OCI-LY7 (cell line): ENCODE measurements at regions not wholly inside any gene's neighbourhood (a gene's known extent, or its start where the extent isn't known, plus 50 kb on each side); places are given as distances from the start of the nearest gene placed in this dataset.

ENCODE experiments used
- BruUV-seq: library from RNA; stranded (reverse); fragments of 400-500 nt; replicated peaks from 2 replicates; lab custom pipeline; 2021; lab: Mats Ljungman, UMichigan
- CTCF ChIA-PET: fragments of 300-600 bp; sonication (Branson Sonifier 250); formaldehyde crosslinking; loops from one replicate; lab custom pipeline; 2022; ENCODE audit warnings: antibody characterized with exemption; ENCODE audit not compliant: unreplicated experiment; lab: Charles Lee
- POLR2A ChIA-PET: fragments of 300-600 bp; sonication (Branson Sonifier 250); formaldehyde crosslinking; loops from one replicate; lab custom pipeline; 2022; ENCODE audit warnings: antibody characterized with exemption; lab: Charles Lee
- DNase-seq: peaks from one replicate; pipeline ENCODE4 v3.0.0-alpha.2; 2015; ENCODE audit warnings: low spot score
- H2AFZ ChIP-seq: fragments of 200-600 bp; sonication (generic), shearing (Covaris generic); 2 replicates; pipeline ENCODE4 v1.6.1; 2014; ENCODE audit warnings: mild to moderate bottlenecking, antibody characterized with exemption, low read length, moderate library complexity
- H3K27ac ChIP-seq: fragments of 200-600 bp; sonication (generic); 2 replicates; pipeline ENCODE4 v1.5.1; 2014; ENCODE audit warnings: mixed run types, low read depth, mild to moderate bottlenecking, moderate library complexity, low read length, inconsistent platforms; ENCODE audit not compliant: poor library complexity, severe bottlenecking
- H3K36me3 ChIP-seq: fragments of 200-600 bp; sonication (generic); 2 replicates; pipeline ENCODE4 v1.6.1; 2014; ENCODE audit warnings: mild to moderate bottlenecking, antibody characterized with exemption, low read length, moderate library complexity, mixed read lengths; ENCODE audit not compliant: insufficient read depth
- H3K4me1 ChIP-seq: fragments of 200-600 bp; sonication (generic); 2 replicates; pipeline ENCODE4 v1.5.1; 2014; ENCODE audit warnings: mild to moderate bottlenecking, low read length; ENCODE audit not compliant: insufficient read depth, poor library complexity, severe bottlenecking
- H3K4me2 ChIP-seq: fragments of 200-600 bp; sonication (generic); 2 replicates; pipeline ENCODE4 v1.6.1; 2014; ENCODE audit warnings: mild to moderate bottlenecking, low read length
- H3K4me3 ChIP-seq: fragments of 200-600 bp; sonication (generic); 2 replicates; pipeline ENCODE4 v1.5.1; 2014; ENCODE audit warnings: mild to moderate bottlenecking, low read depth, low read length; ENCODE audit not compliant: poor library complexity, severe bottlenecking
- H3K79me2 ChIP-seq: fragments of 200-600 bp; sonication (generic); 2 replicates; pipeline ENCODE4 v1.6.1; 2016; ENCODE audit warnings: low read depth, mild to moderate bottlenecking, low read length, moderate library complexity, mixed read lengths; ENCODE audit not compliant: insufficient read depth
- H3K9me2 ChIP-seq: fragments of 200-600 bp; sonication (generic); 2 replicates; pipeline ENCODE4 v1.6.1; 2016; ENCODE audit warnings: mild to moderate bottlenecking, low read length, mixed read lengths; ENCODE audit not compliant: insufficient read depth
- H3K9me3 ChIP-seq: fragments of 200-600 bp; sonication (generic); 2 replicates; pipeline ENCODE4 v1.6.1; 2014; ENCODE audit warnings: mild to moderate bottlenecking, mixed run types, low read length, mixed read lengths
- H4K20me1 ChIP-seq: fragments of 200-600 bp; sonication (generic); 2 replicates; pipeline ENCODE4 v1.6.1; 2014; ENCODE audit warnings: mild to moderate bottlenecking, antibody characterized with exemption, low read length, moderate library complexity, mixed read lengths; ENCODE audit not compliant: insufficient read depth
- CTCF ChIP-seq: fragments of 200-600 bp; sonication (generic); conservative IDR thresholded peaks from 2 replicates; pipeline ENCODE4 v1.5.1; 2014; ENCODE audit warnings: mild to moderate bottlenecking, antibody characterized with exemption, low read length, moderate library complexity, mixed read lengths
- EZH2phosphoT487 ChIP-seq: fragments of 200-600 bp; sonication (generic); IDR thresholded peaks from 2 replicates; pipeline ENCODE4 v1.6.1; 2018; ENCODE audit warnings: low read depth, borderline replicate concordance, mild to moderate bottlenecking, mixed run types, antibody characterized with exemption, low read length, moderate library complexity, mixed read lengths
- intact Hi-C: fragments of 100-400 bp; cut with micrococcal nuclease; formaldehyde crosslinking; loops from one replicate; pipeline ENCODE4 v1.10.0; 2022; ENCODE audit not compliant: unreplicated experiment

GRCh38 chr7:86929293-86930109 is 130.0 kb downstream of the ELAPOR2 start:
- H2AFZ ChIP-seq, result peak overlapping the region; percentile 89
- CTCF ChIA-PET, result no interaction called here
- intact Hi-C loops, result no loop called here

GRCh38 chr7:86928308-86928707 is 131.1 kb downstream of the ELAPOR2 start:
- H3K79me2 ChIP-seq, result no peaks in the 10 kb centered on the region
- no TSS peak for BruUV-seq
- no peak overlapping the region for H2AFZ ChIP-seq
- H3K4me2 ChIP-seq, result no peak overlapping the region
- no peak for DNase-seq
- no peak for TF ChIP-seq EZH2phosphoT487
- no peak for TF ChIP-seq CTCF
- intact Hi-C loops, result no loop called here
- no peak overlapping the region for H3K27ac ChIP-seq
- no peak overlapping the region for H3K4me3 ChIP-seq
- CTCF ChIA-PET, result interaction anchor here (1.6 kb wide), 1 partner anchor 220 kb away, joined by 6 read pairs; no protein-coding TSS in a partner anchor
- no peaks in the 10 kb centered on the region for H3K36me3 ChIP-seq
- H3K9me2 ChIP-seq, result no peaks in the 10 kb centered on the region
- H3K4me1 ChIP-seq, result peaks cover 9% of the 10 kb centered on the region
- H3K9me3 ChIP-seq, result no peaks in the 10 kb centered on the region
- POLR2A ChIA-PET, result interaction anchor here (0.8 to 1.9 kb wide), 5 partner anchors 9 to 225 kb away, joined by 3 to 10 read pairs (median 4); partner anchors contain the start of gene DMTF1
- no peaks in the 10 kb centered on the region for H4K20me1 ChIP-seq

More at GRCh38 chr7:86929293-86930109, 130.0 kb downstream of the ELAPOR2 start:
- POLR2A ChIA-PET, result no interaction called here
- Histone ChIP-seq H3K79me2 (no peaks in the 10 kb centered on the region), H3K4me3 (no peak overlapping the region), H3K4me1 (peaks cover 9% of the 10 kb centered on the region), H3K9me3 (no peaks in the 10 kb centered on the region), H3K36me3 (no peaks in the 10 kb centered on the region), H3K4me2 (0 out of 2 replicates have a peak overlapping the region, but pooled peaks have one; percentile 36), H4K20me1 (no peaks in the 10 kb centered on the region), H3K27ac (no peak overlapping the region), H3K9me2 (no peaks in the 10 kb centered on the region)
- BruUV-seq, result no TSS peak
- TF ChIP-seq CTCF, result no peak
- TF ChIP-seq EZH2phosphoT487, result no peak
- peak; percentile 30 for DNase-seq

GRCh38 chr7:86926732-86927131 is 132.7 kb downstream of the ELAPOR2 start:
- Histone ChIP-seq H3K36me3 (no peaks in the 10 kb centered on the region), H3K4me3 (no peak overlapping the region), H3K79me2 (no peaks in the 10 kb centered on the region), H3K9me3 (no peaks in the 10 kb centered on the region), H2AFZ (no peak overlapping the region), H3K27ac (no peak overlapping the region), H4K20me1 (no peaks in the 10 kb centered on the region), H3K9me2 (no peaks in the 10 kb centered on the region), H3K4me2 (no peak overlapping the region), H3K4me1 (peaks cover 9% of the 10 kb centered on the region)
- BruUV-seq, result no TSS peak
- ChIA-PET CTCF (interaction anchor here (1.6 kb wide), 1 partner anchor 222 kb away, joined by 6 read pairs; no protein-coding TSS in a partner anchor), POLR2A (interaction anchor here (0.6 to 2.7 kb wide), 11 partner anchors 14 to 1191 kb away, joined by 3 to 12 read pairs (median 4); no protein-coding TSS in a partner anchor)
- intact Hi-C loops, result loop anchor here (1.0 to 2.0 kb wide), 3 partner anchors 133 to 310 kb away; partner anchors contain the start of gene ELAPOR2
- DNase-seq, result peak; percentile 68
- TF ChIP-seq CTCF (peak; percentile 89), EZH2phosphoT487 (no peak)
